Jurkat, Clone E6-1 (cell line): ENCODE measurements at regions not wholly inside any gene's neighbourhood (a gene's known extent, or its start where the extent isn't known, plus 50 kb on each side); places are given as distances from the start of the nearest gene placed in this dataset.
"Not testable (repeated sequence)": the region's sequence is repeated elsewhere in the genome, so short reads cannot be mapped to it uniquely, and the experiment has no call there.

Experiments
- DNase-seq: peaks from one replicate; pipeline ENCODE4 v3.0.0-alpha.2; 2011; ENCODE audit warnings: low read depth, low spot score
- H3K4me3 ChIP-seq: 2 replicates; pipeline ENCODE4 v1.5.1; 2011; ENCODE audit warnings: mild to moderate bottlenecking, low read length, control low read depth, moderate library complexity

- not testable (repeated sequence) for DNase-seq, H3K4me3 ChIP-seq
These were observed 210.2 kb upstream of the ANKRD50 start for GRCh38 chr4:124922748-124923147.

GRCh38 chr4:124918559-124919122, 206.1 kb upstream of the ANKRD50 start:
- no peak for DNase-seq

GRCh38 chr4:124915073-124915472, 202.5 kb upstream of the ANKRD50 start:
- no peak for DNase-seq
- H3K4me3 ChIP-seq: no peak overlapping the region

More at GRCh38 chr4:124918559-124919122, 206.1 kb upstream of the ANKRD50 start:
- H3K4me3 ChIP-seq: no peak overlapping the region

- DNase-seq: no peak
- H3K4me3 ChIP-seq: no peak overlapping the region
These were observed 200.7 kb upstream of the ANKRD50 start for GRCh38 chr4:124913237-124913636.

- DNase-seq: no peak
- no peak overlapping the region for H3K4me3 ChIP-seq
These were observed 197.8 kb upstream of the ANKRD50 start for GRCh38 chr4:124910327-124910726.

- no peak overlapping the region for H3K4me3 ChIP-seq
- DNase-seq: no peak
These were observed 195.3 kb upstream of the ANKRD50 start for GRCh38 chr4:124907881-124908280.

GRCh38 chr4:124905441-124905840, 192.9 kb upstream of the ANKRD50 start:
- H3K4me3 ChIP-seq: no peak overlapping the region
- no peak for DNase-seq

- DNase-seq: no peak
- H3K4me3 ChIP-seq: no peak overlapping the region
These were observed 192.3 kb upstream of the ANKRD50 start for GRCh38 chr4:124904723-124905388.

- H3K4me3 ChIP-seq: no peak overlapping the region
These were observed 191.6 kb upstream of the ANKRD50 start for GRCh38 chr4:124903995-124904722.

GRCh38 chr4:124902001-124902515, 189.5 kb upstream of the ANKRD50 start:
- no peak for DNase-seq
- H3K4me3 ChIP-seq: no peak overlapping the region

More at GRCh38 chr4:124903995-124904722, 191.6 kb upstream of the ANKRD50 start:
- DNase-seq: no peak

- no peak overlapping the region for H3K4me3 ChIP-seq
- DNase-seq: no peak
These were observed 187.5 kb upstream of the ANKRD50 start for GRCh38 chr4:124899997-124900396.

GRCh38 chr4:124890522-124890921, 178.0 kb upstream of the ANKRD50 start:
- DNase-seq: no peak
- no peak overlapping the region for H3K4me3 ChIP-seq

GRCh38 chr4:124887739-124888138, 175.2 kb upstream of the ANKRD50 start:
- DNase-seq: no peak
- H3K4me3 ChIP-seq: no peak overlapping the region

- DNase-seq: no peak
- no peak overlapping the region for H3K4me3 ChIP-seq
These were observed 171.8 kb upstream of the ANKRD50 start for GRCh38 chr4:124884316-124884715.

- DNase-seq: no peak
- no peak overlapping the region for H3K4me3 ChIP-seq
These were observed 171.1 kb upstream of the ANKRD50 start for GRCh38 chr4:124883632-124884031.

- no peak for DNase-seq
- H3K4me3 ChIP-seq: no peak overlapping the region
These were observed 166.7 kb upstream of the ANKRD50 start for GRCh38 chr4:124879195-124879594.

GRCh38 chr4:124874172-124874450, 161.6 kb upstream of the ANKRD50 start:
- DNase-seq: no peak
- no peak overlapping the region for H3K4me3 ChIP-seq

- H3K4me3 ChIP-seq: no peak overlapping the region
- no peak for DNase-seq
These were observed 161.0 kb upstream of the ANKRD50 start for GRCh38 chr4:124873361-124874171.

- no peak overlapping the region for H3K4me3 ChIP-seq
- no peak for DNase-seq
These were observed 160.1 kb upstream of the ANKRD50 start for GRCh38 chr4:124872659-124873058.
